Neuronal stem cell (in vitro differentiated cells): ENCODE measurements at regions not wholly inside any gene's neighbourhood (a gene's known extent, or its start where the extent isn't known, plus 50 kb on each side); places are given as distances from the start of the nearest gene placed in this dataset.
"Not testable (repeated sequence)": the region's sequence is repeated elsewhere in the genome, so short reads cannot be mapped to it uniquely, and the experiment has no call there.

Experiments
- DNase-seq: peaks from one replicate; pipeline ENCODE4 v3.0.0-alpha.2; 2013; ENCODE audit warnings: low spot score
- H2AFZ ChIP-seq: one replicate; pipeline ENCODE4 v1.6.1; 2013; ENCODE audit warnings: mild to moderate bottlenecking, low read length, inconsistent platforms
- H2AK5ac ChIP-seq: 2 replicates; pipeline ENCODE4 v1.6.1; 2013; ENCODE audit warnings: low read depth, mild to moderate bottlenecking, inconsistent platforms, low read length, moderate library complexity, mixed read lengths
- H2BK120ac ChIP-seq: 2 replicates; pipeline ENCODE4 v1.6.1; 2013; ENCODE audit warnings: low read depth, mild to moderate bottlenecking, inconsistent platforms, low read length, moderate library complexity, mixed read lengths
- H2BK12ac ChIP-seq: one replicate; pipeline ENCODE4 v1.6.1; 2013; ENCODE audit warnings: low read length, inconsistent platforms
- H2BK15ac ChIP-seq: 2 replicates; pipeline ENCODE4 v1.6.1; 2013; ENCODE audit warnings: mild to moderate bottlenecking, low read length, inconsistent platforms, mixed read lengths
- H2BK5ac ChIP-seq: one replicate; pipeline ENCODE4 v1.6.1; 2013; ENCODE audit warnings: inconsistent platforms, mild to moderate bottlenecking, low read length, moderate library complexity
- H3K14ac ChIP-seq: one replicate; pipeline ENCODE4 v1.6.1; 2013; ENCODE audit warnings: low read length, inconsistent platforms
- H3K18ac ChIP-seq: 2 replicates; pipeline ENCODE4 v1.6.1; 2013; ENCODE audit warnings: low read length, inconsistent platforms
- H3K23ac ChIP-seq: 2 replicates; pipeline ENCODE4 v1.6.1; 2013; ENCODE audit warnings: low read depth, mild to moderate bottlenecking, mixed read lengths, low read length, inconsistent platforms; ENCODE audit not compliant: poor library complexity
- H3K27ac ChIP-seq: replicated peaks from 3 replicates; pipeline ENCODE4 v1.5.1; 2013; ENCODE audit warnings: low read length, inconsistent platforms
- H3K27me3 ChIP-seq, 3 experiments: 2 replicates each; pipeline ENCODE4 v1.6.1; 2013; ENCODE audit warnings: low read length in 3 of 3, mild to moderate bottlenecking in 2 of 3, inconsistent platforms in 1 of 3, low read depth in 1 of 3, mixed read lengths in 1 of 3, moderate library complexity in 1 of 3; ENCODE audit not compliant: control insufficient read depth in 3 of 3, insufficient read depth in 3 of 3
- H3K36me3 ChIP-seq, 2 donors: replicated peaks in 1 of 2; 2 replicates each; pipeline ENCODE4 v1.6.1; 2013; ENCODE audit warnings: low read length in 2 of 2; ENCODE audit not compliant: control insufficient read depth in 2 of 2, insufficient read depth in 2 of 2
- H3K4ac ChIP-seq: 2 replicates; pipeline ENCODE4 v1.6.1; 2013; ENCODE audit warnings: inconsistent platforms, mild to moderate bottlenecking, low read length, moderate library complexity
- H3K4me1 ChIP-seq, 2 donors: 1 replicate in 1 of 2; 2 replicates in 1 of 2; pipeline ENCODE4 v1.6.1; 2013; ENCODE audit warnings: low read length in 2 of 2, low read depth in 1 of 2; ENCODE audit not compliant: control insufficient read depth in 2 of 2, insufficient read depth in 1 of 2
- H3K4me2 ChIP-seq: one replicate; pipeline ENCODE4 v1.6.1; 2013; ENCODE audit warnings: mild to moderate bottlenecking, low read length, inconsistent platforms; ENCODE audit not compliant: insufficient read depth, poor library complexity, severe bottlenecking
- H3K4me3 ChIP-seq, 2 donors: 2 replicates each; pipeline ENCODE4 v1.5.1; 2013; ENCODE audit warnings: low read length in 2 of 2, mild to moderate bottlenecking in 2 of 2, inconsistent platforms in 1 of 2, moderate library complexity in 1 of 2
- H3K79me1 ChIP-seq: one replicate; pipeline ENCODE4 v1.6.1; 2013; ENCODE audit warnings: low read depth, mild to moderate bottlenecking, inconsistent platforms, low read length, moderate library complexity
- H3K9ac ChIP-seq: one replicate; pipeline ENCODE4 v1.6.1; 2013; ENCODE audit warnings: mild to moderate bottlenecking, low read depth, low read length, inconsistent platforms; ENCODE audit not compliant: poor library complexity
- H3K9me3 ChIP-seq, 2 donors: replicated peaks in 1 of 2; 2 replicates each; pipeline versions ENCODE3 to v1.6.1; 2013; ENCODE audit warnings: low read length in 2 of 2, mild to moderate bottlenecking in 2 of 2, inconsistent platforms in 1 of 2, low read depth in 1 of 2, mixed read lengths in 1 of 2, moderate library complexity in 1 of 2; ENCODE audit not compliant: control insufficient read depth in 2 of 2, insufficient read depth in 1 of 2
- H4K8ac ChIP-seq: one replicate; pipeline ENCODE4 v1.6.1; 2013; ENCODE audit warnings: low read depth, mild to moderate bottlenecking, inconsistent platforms, low read length, moderate library complexity
- H4K91ac ChIP-seq: one replicate; pipeline ENCODE4 v1.6.1; 2013; ENCODE audit warnings: low read length, low read depth, mild to moderate bottlenecking, inconsistent platforms; ENCODE audit not compliant: poor library complexity
- WGBS, 2 donors: extraction: QIAGEN DNeasy Blood & Tissue Kit; methylation state at CpG; one replicate each; pipeline ENCODE4 v1.1.7; 2013; ENCODE audit warnings: missing lambda C conversion rate in 2 of 2, mixed read lengths in 1 of 2; ENCODE audit not compliant: insufficient read length in 2 of 2, insufficient replicate concordance in 1 of 2; ENCODE audit errors: extremely low coverage in 2 of 2; 5-methylcytosine and 5-hydroxymethylcytosine counted together

DNA sequence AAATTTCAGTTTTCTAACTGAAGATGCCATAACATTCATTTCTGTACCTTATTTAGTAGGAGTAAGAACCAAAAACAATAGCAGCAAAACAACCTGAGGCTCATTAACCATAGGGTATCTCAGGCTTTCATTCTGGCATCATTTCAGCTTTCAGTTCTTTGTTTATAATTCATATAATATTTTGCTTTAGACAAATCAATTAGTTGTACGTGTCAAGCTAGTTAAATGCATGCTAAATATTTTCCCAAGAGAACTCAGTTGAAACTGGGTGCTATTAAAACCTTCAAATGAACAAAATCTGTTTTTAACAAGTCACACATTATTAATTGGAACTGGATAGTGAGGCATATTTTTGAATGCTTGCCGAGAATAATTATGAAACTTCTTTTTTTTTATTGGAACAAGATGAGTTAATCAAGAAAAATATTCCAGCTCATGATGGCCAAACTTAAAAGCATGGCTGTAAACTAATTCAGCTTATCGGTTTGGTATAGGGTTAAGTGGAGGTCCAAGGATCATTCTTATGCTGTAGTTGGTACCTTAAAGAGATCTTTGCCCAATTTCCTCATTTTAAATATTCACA lies 442.7 kb downstream of the BTG1 start:
- WGBS, 2 donors: no CpG with 5 or more reads among the region's 3 CpGs
- no peak overlapping the region for H2BK12ac ChIP-seq
- H2BK5ac ChIP-seq: no peak overlapping the region
- no peak overlapping the region for H2BK120ac ChIP-seq
- peaks cover 0 to 3% of the 10 kb centered on the region in 2 donors for H3K9me3 ChIP-seq
- no peak overlapping the region for H2AK5ac ChIP-seq
- H3K9ac ChIP-seq: no peak overlapping the region
- H3K23ac ChIP-seq: no peak overlapping the region
- no peak overlapping the region for H3K14ac ChIP-seq
- H2BK15ac ChIP-seq: no peak overlapping the region
- no peak overlapping the region for H4K91ac ChIP-seq
- no peak for DNase-seq
- no peaks in the 10 kb centered on the region for H3K27me3 ChIP-seq
- no peaks in the 10 kb centered on the region for H3K79me1 ChIP-seq
- H3K18ac ChIP-seq: no peak overlapping the region
- no peak overlapping the region for H4K8ac ChIP-seq
- no peak overlapping the region for H2AFZ ChIP-seq
- H3K36me3 ChIP-seq: no peaks in the 10 kb centered on the region
- no peak overlapping the region for H3K27ac ChIP-seq
- H3K4me2 ChIP-seq: no peak overlapping the region
- no peaks in the 10 kb centered on the region for H3K4me1 ChIP-seq
- no peak overlapping the region for H3K4ac ChIP-seq
- no peak overlapping the region for H3K4me3 ChIP-seq

DNA sequence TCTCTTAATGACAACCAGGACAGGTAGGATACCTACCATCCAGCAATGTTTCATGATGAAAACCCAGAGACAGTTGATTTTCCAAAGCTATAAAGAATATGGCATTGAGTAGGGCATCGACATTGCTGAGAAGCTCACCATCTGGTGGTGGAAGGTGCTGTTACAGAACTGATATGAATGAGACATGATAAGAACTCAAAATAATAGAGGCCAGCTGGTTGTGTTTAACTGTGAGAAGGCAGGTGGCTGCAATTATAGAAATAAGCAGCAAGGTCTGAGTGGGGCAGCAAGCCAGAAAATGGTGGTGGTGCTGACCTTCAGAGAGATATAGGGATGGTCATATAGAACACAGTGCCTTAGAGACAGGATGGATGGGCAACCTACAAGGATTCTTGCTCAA lies 449.7 kb downstream of the BTG1 start:
- Histone ChIP-seq H3K79me1 (no peaks in the 10 kb centered on the region), H3K4ac (no peak overlapping the region), H2BK12ac (no peak overlapping the region), H2BK5ac (no peak overlapping the region), H3K18ac (no peak overlapping the region), H4K8ac (no peak overlapping the region), H3K4me2 (no peak overlapping the region), H2AK5ac (no peak overlapping the region), H2BK15ac (no peak overlapping the region), H3K9me3 (peaks cover 0 to 3% of the 10 kb centered on the region in 2 donors), H2AFZ (no peak overlapping the region), H3K14ac (no peak overlapping the region), H3K4me3 (no peak overlapping the region), H3K36me3 (no peaks in the 10 kb centered on the region), H3K23ac (no peak overlapping the region), H3K4me1 (no peaks in the 10 kb centered on the region), H4K91ac (no peak overlapping the region), H3K9ac (no peak overlapping the region), H3K27ac (no peak overlapping the region), H3K27me3 (no peaks in the 10 kb centered on the region), H2BK120ac (no peak overlapping the region)
- WGBS, 2 donors: no CpG with 5 or more reads among the region's 1 CpG
- DNase-seq: no peak

DNA sequence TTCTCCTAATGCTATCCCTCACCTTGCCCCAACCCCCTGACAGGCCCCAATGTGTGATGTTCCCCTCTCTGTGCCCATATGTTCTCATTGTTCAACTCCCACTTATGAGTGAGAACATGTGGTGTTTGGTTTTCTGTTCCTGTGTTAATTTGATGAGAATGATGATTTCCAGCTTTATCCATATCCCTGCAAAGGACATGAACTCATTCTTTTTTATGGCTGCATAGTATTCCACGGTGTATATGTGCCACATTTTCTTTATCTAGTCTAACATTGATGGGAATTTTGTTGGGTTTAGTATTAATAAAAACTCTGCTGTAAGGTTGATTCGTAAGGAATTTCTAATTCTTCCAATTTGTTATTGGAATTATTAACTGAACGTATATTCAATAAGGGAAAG lies 450.2 kb downstream of the BTG1 start:
- H3K4me3 ChIP-seq, H2BK15ac ChIP-seq, H2AFZ ChIP-seq, H3K27me3 ChIP-seq, H3K36me3 ChIP-seq, H3K9me3 ChIP-seq, H4K8ac ChIP-seq, H3K14ac ChIP-seq, H3K9ac ChIP-seq, H3K18ac ChIP-seq, H3K4ac ChIP-seq, H2BK5ac ChIP-seq, H3K4me2 ChIP-seq, H3K27ac ChIP-seq, H2BK12ac ChIP-seq, H3K4me1 ChIP-seq, H2BK120ac ChIP-seq, H3K79me1 ChIP-seq, H3K23ac ChIP-seq, DNase-seq, H4K91ac ChIP-seq, H2AK5ac ChIP-seq: not testable (repeated sequence)
- WGBS, 2 donors: no CpG with 5 or more reads among the region's 3 CpGs

DNA sequence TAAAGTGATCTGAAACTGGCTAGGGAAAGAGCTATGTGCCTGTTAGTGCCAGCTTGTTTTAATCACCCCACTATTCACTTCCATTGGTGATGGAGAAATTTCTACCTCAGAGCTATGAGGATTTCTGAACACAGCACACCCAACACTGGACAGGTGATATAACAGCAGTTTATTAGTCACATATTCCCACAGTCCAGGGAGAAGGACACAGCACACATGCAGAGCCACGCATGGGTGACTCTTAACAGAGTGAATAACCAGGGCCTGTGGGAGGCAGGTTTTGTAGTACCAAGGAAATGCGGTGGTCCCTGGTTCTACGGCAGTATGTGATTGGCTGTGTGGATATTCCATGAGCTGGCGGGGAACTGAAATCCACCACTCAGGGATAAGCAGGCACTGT lies 455.1 kb downstream of the BTG1 start:
- Histone ChIP-seq H3K4ac (no peak overlapping the region), H2BK5ac (no peak overlapping the region), H3K36me3 (no peaks in the 10 kb centered on the region), H4K91ac (no peak overlapping the region), H3K4me2 (no peak overlapping the region), H3K27me3 (no peaks in the 10 kb centered on the region), H3K18ac (no peak overlapping the region), H2BK15ac (no peak overlapping the region), H3K4me3 (no peak overlapping the region), H4K8ac (no peak overlapping the region), H3K79me1 (no peaks in the 10 kb centered on the region), H2AFZ (no peak overlapping the region), H3K9me3 (no peaks in the 10 kb centered on the region), H2BK120ac (no peak overlapping the region), H3K14ac (no peak overlapping the region), H3K27ac (no peak overlapping the region), H3K9ac (no peak overlapping the region), H3K23ac (no peak overlapping the region), H2BK12ac (no peak overlapping the region), H3K4me1 (no peaks in the 10 kb centered on the region), H2AK5ac (no peak overlapping the region)
- no peak for DNase-seq
- WGBS, 2 donors: no CpG with 5 or more reads among the region's 4 CpGs
